Mesendoderm (in vitro differentiated cells): ENCODE measurements at regions not wholly inside any gene's neighbourhood (a gene's known extent, or its start where the extent isn't known, plus 50 kb on each side); places are given as distances from the start of the nearest gene placed in this dataset.

Experiments used
- DNase-seq: peaks from one replicate; pipeline ENCODE4 v3.0.0; 2013
- H2AK5ac ChIP-seq: 2 replicates; pipeline ENCODE4 v1.6.1; 2013; ENCODE audit warnings: low read length, inconsistent platforms
- H2BK120ac ChIP-seq: 2 replicates; pipeline ENCODE4 v1.6.1; 2013; ENCODE audit warnings: low read depth, mild to moderate bottlenecking, low read length, moderate library complexity, mixed read lengths
- H2BK15ac ChIP-seq: replicated peaks from 2 replicates; pipeline ENCODE4 v1.6.1; 2013; ENCODE audit warnings: low read depth, mild to moderate bottlenecking, moderate library complexity
- H2BK5ac ChIP-seq: 2 replicates; pipeline ENCODE4 v1.6.1; 2013; ENCODE audit warnings: low read length, inconsistent platforms
- H3K18ac ChIP-seq: 2 replicates; pipeline ENCODE4 v1.6.1; 2013; ENCODE audit warnings: mild to moderate bottlenecking, low read length, mixed read lengths
- H3K23ac ChIP-seq: one replicate; pipeline ENCODE4 v1.6.1; 2013; ENCODE audit warnings: low read length
- H3K27ac ChIP-seq: 2 replicates; pipeline ENCODE4 v1.5.1; 2013; ENCODE audit warnings: low read depth, mild to moderate bottlenecking, inconsistent platforms, low read length, moderate library complexity
- H3K27me3 ChIP-seq: 2 replicates; pipeline ENCODE4 v1.6.1; 2013; ENCODE audit warnings: low read length, control low read depth, mild to moderate bottlenecking, inconsistent platforms; ENCODE audit not compliant: insufficient read depth, poor library complexity
- H3K36me3 ChIP-seq: 2 replicates; pipeline ENCODE4 v1.6.1; 2013; ENCODE audit warnings: low read length, inconsistent platforms; ENCODE audit not compliant: control insufficient read depth, insufficient read depth
- H3K4ac ChIP-seq: one replicate; pipeline ENCODE4 v1.6.1; 2013; ENCODE audit warnings: low read depth, mild to moderate bottlenecking, low read length, moderate library complexity
- H3K4me1 ChIP-seq: 2 replicates; pipeline ENCODE4 v1.6.1; 2013; ENCODE audit warnings: low read depth, low read length, inconsistent platforms; ENCODE audit not compliant: control insufficient read depth
- H3K4me2 ChIP-seq: 2 replicates; pipeline ENCODE4 v1.6.1; 2013; ENCODE audit warnings: low read length
- H3K4me3 ChIP-seq: 2 replicates; pipeline ENCODE4 v1.5.1; 2013; ENCODE audit warnings: mild to moderate bottlenecking, low read length
- H3K56ac ChIP-seq: one replicate; pipeline ENCODE4 v1.6.1; 2013; ENCODE audit warnings: low read length
- H3K79me1 ChIP-seq: 2 replicates; pipeline ENCODE4 v1.6.1; 2013; ENCODE audit warnings: low read length, inconsistent platforms
- H3K79me2 ChIP-seq: 2 replicates; pipeline ENCODE4 v1.6.1; 2013; ENCODE audit warnings: mild to moderate bottlenecking, low read length; ENCODE audit not compliant: control insufficient read depth, insufficient read depth
- H3K9ac ChIP-seq: 2 replicates; pipeline ENCODE4 v1.6.1; 2013; ENCODE audit warnings: low read length, inconsistent platforms
- H4K5ac ChIP-seq: one replicate; pipeline ENCODE4 v1.6.1; 2013; ENCODE audit warnings: low read length
- H4K8ac ChIP-seq: one replicate; pipeline ENCODE4 v1.6.1; 2013; ENCODE audit warnings: low read depth, mild to moderate bottlenecking, control low read depth, low read length, moderate library complexity
- WGBS: extraction: QIAGEN DNeasy Blood & Tissue Kit; methylation state at CpG from one replicate; pipeline ENCODE4 v1.1.7; 2013; ENCODE audit warnings: low lambda C conversion rate, missing lambda C conversion rate; ENCODE audit not compliant: insufficient coverage; ENCODE audit errors: extremely low coverage; 5-methylcytosine and 5-hydroxymethylcytosine counted together

GRCh38 chr12:65665817-65666216, 158.5 kb upstream of the HMGA2 start:
- no peak overlapping the region for H3K4me3 ChIP-seq
- no peaks in the 10 kb centered on the region for H3K79me1 ChIP-seq
- no peak overlapping the region for H2AK5ac ChIP-seq
- no peak overlapping the region for H3K4me2 ChIP-seq
- no peaks in the 10 kb centered on the region for H3K79me2 ChIP-seq
- no peak overlapping the region for H3K27ac ChIP-seq
- peaks cover 3% of the 10 kb centered on the region for H3K4me1 ChIP-seq
- H2BK15ac ChIP-seq = no peak overlapping the region
- H3K9ac ChIP-seq = no peak overlapping the region
- H3K36me3 ChIP-seq = no peaks in the 10 kb centered on the region
- no peak overlapping the region for H2BK5ac ChIP-seq
- H3K56ac ChIP-seq = no peak overlapping the region
- DNase-seq = no peak
- H4K5ac ChIP-seq = no peak overlapping the region
- no peak overlapping the region for H3K4ac ChIP-seq
- no peaks in the 10 kb centered on the region for H3K27me3 ChIP-seq
- H3K18ac ChIP-seq = no peak overlapping the region
- no CpG with 5 or more reads among the region's 2 CpGs for WGBS
- no peak overlapping the region for H3K23ac ChIP-seq
- no peak overlapping the region for H4K8ac ChIP-seq
- H2BK120ac ChIP-seq = no peak overlapping the region

- H3K4me2 ChIP-seq = no peak overlapping the region
- no peak overlapping the region for H2BK120ac ChIP-seq
- no peak overlapping the region for H3K23ac ChIP-seq
- H3K27me3 ChIP-seq = no peaks in the 10 kb centered on the region
- H2AK5ac ChIP-seq = no peak overlapping the region
- no peaks in the 10 kb centered on the region for H3K36me3 ChIP-seq
- H3K27ac ChIP-seq = peak overlapping the region; percentile 83
- H3K18ac ChIP-seq = peak overlapping the region; percentile 80
- H3K9ac ChIP-seq = no peak overlapping the region
- no peak overlapping the region for H4K8ac ChIP-seq
- no peaks in the 10 kb centered on the region for H3K79me1 ChIP-seq
- DNase-seq = peak; percentile 64
- H3K56ac ChIP-seq = peak overlapping the region; percentile 66
- H2BK15ac ChIP-seq = no peak overlapping the region
- peaks cover 3% of the 10 kb centered on the region for H3K4me1 ChIP-seq
- H3K4ac ChIP-seq = no peak overlapping the region
- WGBS = no CpG with 5 or more reads among the region's 2 CpGs
- H3K4me3 ChIP-seq = no peak overlapping the region
- no peaks in the 10 kb centered on the region for H3K79me2 ChIP-seq
- no peak overlapping the region for H4K5ac ChIP-seq
- no peak overlapping the region for H2BK5ac ChIP-seq
Measured at GRCh38 chr12:65666876-65667275, 157.4 kb upstream of the HMGA2 start.

GRCh38 chr12:65667932-65668331, 156.4 kb upstream of the HMGA2 start:
- Histone ChIP-seq H3K4me1 (peaks cover 3% of the 10 kb centered on the region), H3K27me3 (no peaks in the 10 kb centered on the region), H2BK120ac (peak overlapping the region; percentile 51), H4K8ac (no peak overlapping the region), H3K4me3 (no peak overlapping the region), H2BK5ac (no peak overlapping the region), H3K79me2 (no peaks in the 10 kb centered on the region), H3K9ac (no peak overlapping the region), H3K79me1 (no peaks in the 10 kb centered on the region), H3K4me2 (no peak overlapping the region), H2AK5ac (no peak overlapping the region), H4K5ac (no peak overlapping the region), H2BK15ac (no peak overlapping the region), H3K27ac (no peak overlapping the region), H3K56ac (peak overlapping the region; percentile 25), H3K18ac (no peak overlapping the region), H3K36me3 (no peaks in the 10 kb centered on the region), H3K23ac (no peak overlapping the region), H3K4ac (no peak overlapping the region)
- no CpG with 5 or more reads among the region's 9 CpGs for WGBS
- DNase-seq = no peak

GRCh38 chr12:65668981-65669695, 155.1 kb upstream of the HMGA2 start:
- Histone ChIP-seq H3K79me2 (no peaks in the 10 kb centered on the region), H3K4me2 (no peak overlapping the region), H3K18ac (no peak overlapping the region), H3K4ac (no peak overlapping the region), H3K56ac (no peak overlapping the region), H4K8ac (no peak overlapping the region), H4K5ac (no peak overlapping the region), H2BK120ac (no peak overlapping the region), H3K36me3 (no peaks in the 10 kb centered on the region), H3K4me1 (peaks cover 3% of the 10 kb centered on the region), H3K79me1 (no peaks in the 10 kb centered on the region), H3K27ac (no peak overlapping the region), H2BK5ac (no peak overlapping the region), H3K27me3 (no peaks in the 10 kb centered on the region), H3K9ac (no peak overlapping the region), H2AK5ac (no peak overlapping the region), H2BK15ac (no peak overlapping the region), H3K4me3 (no peak overlapping the region), H3K23ac (no peak overlapping the region)
- no peak for DNase-seq
- no CpG with 5 or more reads among the region's 5 CpGs for WGBS

GRCh38 chr12:65670775-65671174, 153.5 kb upstream of the HMGA2 start:
- H3K27ac ChIP-seq = no peak overlapping the region
- H3K79me1 ChIP-seq = no peaks in the 10 kb centered on the region
- H4K5ac ChIP-seq = no peak overlapping the region
- no peak overlapping the region for H3K4me2 ChIP-seq
- no peak overlapping the region for H2BK15ac ChIP-seq
- H2AK5ac ChIP-seq = no peak overlapping the region
- H3K18ac ChIP-seq = no peak overlapping the region
- no peak overlapping the region for H3K23ac ChIP-seq
- no peak overlapping the region for H2BK5ac ChIP-seq
- no peak overlapping the region for H2BK120ac ChIP-seq
- WGBS = no CpG with 5 or more reads among the region's 3 CpGs
- H3K27me3 ChIP-seq = no peaks in the 10 kb centered on the region
- no peak for DNase-seq
- no peak overlapping the region for H3K4ac ChIP-seq
- H3K56ac ChIP-seq = no peak overlapping the region
- H3K36me3 ChIP-seq = no peaks in the 10 kb centered on the region
- H4K8ac ChIP-seq = no peak overlapping the region
- H3K4me1 ChIP-seq = peaks cover 3% of the 10 kb centered on the region
- H3K4me3 ChIP-seq = no peak overlapping the region
- H3K9ac ChIP-seq = no peak overlapping the region
- H3K79me2 ChIP-seq = no peaks in the 10 kb centered on the region

GRCh38 chr12:65672441-65672840, 151.8 kb upstream of the HMGA2 start:
- H3K27me3 ChIP-seq = no peaks in the 10 kb centered on the region
- no peak overlapping the region for H3K9ac ChIP-seq
- no CpG with 5 or more reads among the region's 4 CpGs for WGBS
- H4K8ac ChIP-seq = no peak overlapping the region
- no peak overlapping the region for H3K23ac ChIP-seq
- no peak overlapping the region for H3K27ac ChIP-seq
- H2BK5ac ChIP-seq = no peak overlapping the region
- no peak overlapping the region for H4K5ac ChIP-seq
- no peak overlapping the region for H2AK5ac ChIP-seq
- H3K56ac ChIP-seq = no peak overlapping the region
- H3K4ac ChIP-seq = no peak overlapping the region
- H2BK120ac ChIP-seq = no peak overlapping the region
- H3K36me3 ChIP-seq = no peaks in the 10 kb centered on the region
- H3K79me2 ChIP-seq = no peaks in the 10 kb centered on the region
- H3K18ac ChIP-seq = no peak overlapping the region
- no peaks in the 10 kb centered on the region for H3K79me1 ChIP-seq
- no peak overlapping the region for H2BK15ac ChIP-seq
- no peak for DNase-seq
- peaks cover 3% of the 10 kb centered on the region for H3K4me1 ChIP-seq
- H3K4me3 ChIP-seq = no peak overlapping the region
- H3K4me2 ChIP-seq = no peak overlapping the region
